ENCODE measurements at regions not wholly inside any gene's neighbourhood (a gene's known extent, or its start where the extent isn't known, plus 50 kb on each side); places are given as distances from the start of the nearest gene placed in this dataset.
"Not testable (repeated sequence)": the region's sequence is repeated elsewhere in the genome, so short reads cannot be mapped to it uniquely, and the experiment has no call there.

- no peak for TF ChIP-seq CTCF (IDR thresholded peaks at IDR 0.05; ENCODE audit: low read length)
- no peak for TF ChIP-seq EZH2 (IDR thresholded peaks at IDR 0.05; ENCODE audit: borderline replicate concordance, low read length)
- Histone ChIP-seq H3K4me3 (ENCODE audit: low read depth, low read length, poor library complexity, severe bottlenecking) (no peak overlapping the region), H3K27ac (ENCODE audit: low read depth, low read length, poor library complexity, severe bottlenecking) (no peak overlapping the region), H3K4me2 (ENCODE audit: low read length) (no peak overlapping the region), H3K9me2 (ENCODE audit: low read depth, low read length) (no peaks in the 10 kb centered on the region), H3F3A (ENCODE audit: insufficient read depth, low read length) (no peaks in the 10 kb centered on the region), H3K4me1 (ENCODE audit: insufficient read depth, low read length, severe bottlenecking) (no peaks in the 10 kb centered on the region), H3K79me2 (ENCODE audit: insufficient read depth, low read length) (no peaks in the 10 kb centered on the region), H2AFZ (ENCODE audit: low read length) (no peak overlapping the region), H3K27me3 (ENCODE audit: insufficient read depth, low read length) (no peaks in the 10 kb centered on the region), H3K9me3 (ENCODE audit: low read length) (no peaks in the 10 kb centered on the region), H4K20me1 (ENCODE audit: insufficient read depth, low read length) (no peaks in the 10 kb centered on the region), H3K36me3 (ENCODE audit: insufficient read depth, low read length) (no peaks in the 10 kb centered on the region), H3K9ac (ENCODE audit: low read length) (no peak overlapping the region)
These were observed 341.3 kb upstream of the SEMA3C start for GRCh38 chr7:81260152-81260551.

DNA sequence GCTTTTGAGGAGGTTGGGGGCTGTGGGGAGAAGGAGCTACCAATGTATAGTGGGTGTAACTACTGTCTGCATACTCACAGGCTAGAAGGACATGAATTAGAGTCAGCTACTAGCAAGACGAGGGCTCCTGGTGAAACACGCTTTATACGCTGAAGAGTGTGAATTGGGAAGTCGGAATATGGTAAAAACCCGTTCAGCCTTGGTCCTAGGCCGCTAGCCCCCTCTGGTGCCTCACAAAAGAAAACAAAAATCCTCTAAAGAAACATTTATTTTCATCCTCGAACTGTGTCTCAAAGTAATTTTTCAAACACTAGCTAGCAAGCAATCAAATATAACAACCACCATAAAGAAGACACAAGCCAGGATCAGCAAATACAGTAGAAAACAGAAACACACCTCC, 338.1 kb upstream of the SEMA3C start:
- Histone ChIP-seq H3K9me2 (ENCODE audit: low read depth, low read length) (no peaks in the 10 kb centered on the region), H2AFZ (ENCODE audit: low read length) (no peak overlapping the region), H3K4me2 (ENCODE audit: low read length) (no peak overlapping the region), H4K20me1 (ENCODE audit: insufficient read depth, low read length) (no peaks in the 10 kb centered on the region), H3K79me2 (ENCODE audit: insufficient read depth, low read length) (no peaks in the 10 kb centered on the region), H3K9ac (ENCODE audit: low read length) (no peak overlapping the region), H3K4me1 (ENCODE audit: insufficient read depth, low read length, severe bottlenecking) (no peaks in the 10 kb centered on the region), H3K27me3 (ENCODE audit: insufficient read depth, low read length) (no peaks in the 10 kb centered on the region), H3K27ac (ENCODE audit: low read depth, low read length, poor library complexity, severe bottlenecking) (no peak overlapping the region), H3K4me3 (ENCODE audit: low read depth, low read length, poor library complexity, severe bottlenecking) (no peak overlapping the region), H3F3A (ENCODE audit: insufficient read depth, low read length) (no peaks in the 10 kb centered on the region), H3K9me3 (ENCODE audit: low read length) (no peaks in the 10 kb centered on the region), H3K36me3 (ENCODE audit: insufficient read depth, low read length) (no peaks in the 10 kb centered on the region)
- TF ChIP-seq CTCF (IDR thresholded peaks at IDR 0.05; ENCODE audit: low read length) (peak; percentile 44; the same call in 1 of the 2 replicates), EZH2 (IDR thresholded peaks at IDR 0.05; ENCODE audit: borderline replicate concordance, low read length) (no peak)

GRCh38 chr7:81248420-81248819, 329.6 kb upstream of the SEMA3C start:
- no peak overlapping the region for H3K4me2 ChIP-seq (ENCODE audit: low read length)
- TF ChIP-seq CTCF (IDR thresholded peaks at IDR 0.05; ENCODE audit: low read length) (no peak), EZH2 (IDR thresholded peaks at IDR 0.05; ENCODE audit: borderline replicate concordance, low read length) (no peak)

DNA sequence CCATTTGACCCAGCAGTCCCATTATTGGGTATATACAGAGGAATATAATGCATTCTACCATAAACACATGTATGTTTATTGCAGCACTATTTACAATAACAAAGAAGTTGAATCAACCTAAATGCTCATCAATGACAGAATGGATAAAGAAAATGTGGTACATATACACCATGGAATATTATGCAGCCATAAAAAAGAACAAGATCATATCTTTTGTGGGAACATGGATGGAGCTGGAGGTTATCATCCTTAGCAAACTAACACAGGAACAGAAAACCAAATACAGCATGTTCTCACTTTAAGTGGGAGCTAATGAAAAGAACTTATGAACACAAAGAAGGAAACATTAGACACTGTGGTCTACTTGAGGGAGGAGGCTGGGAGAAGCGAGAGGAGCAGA, 328.5 kb upstream of the SEMA3C start:
- not testable (repeated sequence) for H3K27me3 ChIP-seq (ENCODE audit: insufficient read depth, low read length); H3K4me1 ChIP-seq (ENCODE audit: insufficient read depth, low read length, severe bottlenecking); H3K4me2 ChIP-seq (ENCODE audit: low read length); H3K9me2 ChIP-seq (ENCODE audit: low read depth, low read length); H3K9me3 ChIP-seq (ENCODE audit: low read length); H3K79me2 ChIP-seq (ENCODE audit: insufficient read depth, low read length); H3F3A ChIP-seq (ENCODE audit: insufficient read depth, low read length); H3K36me3 ChIP-seq (ENCODE audit: insufficient read depth, low read length); H3K4me3 ChIP-seq (ENCODE audit: low read depth, low read length, poor library complexity, severe bottlenecking); H2AFZ ChIP-seq (ENCODE audit: low read length); H3K27ac ChIP-seq (ENCODE audit: low read depth, low read length, poor library complexity, severe bottlenecking); H4K20me1 ChIP-seq (ENCODE audit: insufficient read depth, low read length); H3K9ac ChIP-seq (ENCODE audit: low read length)

More at GRCh38 chr7:81248420-81248819, 329.6 kb upstream of the SEMA3C start:
- Histone ChIP-seq H2AFZ (ENCODE audit: low read length) (no peak overlapping the region), H3K36me3 (ENCODE audit: insufficient read depth, low read length) (no peaks in the 10 kb centered on the region), H3K9me3 (ENCODE audit: low read length) (no peaks in the 10 kb centered on the region), H4K20me1 (ENCODE audit: insufficient read depth, low read length) (no peaks in the 10 kb centered on the region), H3K79me2 (ENCODE audit: insufficient read depth, low read length) (no peaks in the 10 kb centered on the region), H3K9ac (ENCODE audit: low read length) (no peak overlapping the region), H3K27me3 (ENCODE audit: insufficient read depth, low read length) (no peaks in the 10 kb centered on the region), H3K4me1 (ENCODE audit: insufficient read depth, low read length, severe bottlenecking) (no peaks in the 10 kb centered on the region), H3F3A (ENCODE audit: insufficient read depth, low read length) (no peaks in the 10 kb centered on the region), H3K9me2 (ENCODE audit: low read depth, low read length) (no peaks in the 10 kb centered on the region), H3K4me3 (ENCODE audit: low read depth, low read length, poor library complexity, severe bottlenecking) (no peak overlapping the region), H3K27ac (ENCODE audit: low read depth, low read length, poor library complexity, severe bottlenecking) (no peak overlapping the region)

Data from OCI-LY1 (cell line).